HCT116 (cell line): ENCODE measurements at regions not wholly inside any gene's neighbourhood (a gene's known extent, or its start where the extent isn't known, plus 50 kb on each side); places are given as distances from the start of the nearest gene placed in this dataset.

Source experiments
- ATAC-seq: fragments of 200-7000 bp; cut with Tn5 transposase; 2 replicates; pipeline ENCODE4 v1.9.1; 2020; ENCODE audit warnings: mild to moderate bottlenecking, moderate library complexity
- BruUV-seq: library from RNA; stranded (reverse); fragments of 400-500 nt; replicated peaks from 2 replicates; lab custom pipeline; 2021; lab: Mats Ljungman, UMichigan
- CTCF ChIA-PET: fragments of 300-600 bp; sonication (Branson Sonifier 250); formaldehyde crosslinking; loops from one replicate; lab custom pipeline; 2021; ENCODE audit warnings: antibody characterized with exemption; lab: Charles Lee
- POLR2A ChIA-PET: fragments of 300-600, 350-600 bp; sonication (Branson Sonifier 250); formaldehyde crosslinking; loops from one replicate; lab custom pipeline; 2021; ENCODE audit warnings: antibody characterized with exemption; lab: Charles Lee
- RAD21 ChIA-PET, 2 experiments: fragments of 300-600 bp; sonication (Branson Sonifier 250); formaldehyde crosslinking; loops; one replicate each; lab custom pipeline; 2023; ENCODE audit warnings: low total read pairs in 2 of 2; ENCODE audit not compliant: uncharacterized antibody in 2 of 2, unreplicated experiment in 2 of 2, low non-redundant PET in 1 of 2; lab: Charles Lee
- DNase-seq: peaks from one replicate; pipeline ENCODE4 v3.0.0-alpha.2; 2010; ENCODE audit warnings: low read depth, low spot score
- H2AFZ ChIP-seq: fragments of 200-600 bp; shearing (Covaris generic), sonication (generic); 2 replicates; pipeline ENCODE4 v1.6.1; 2017; ENCODE audit warnings: low read depth, mixed run types, mixed read lengths, antibody characterized with exemption, low read length; ENCODE audit not compliant: poor library complexity, severe bottlenecking
- H3K27ac ChIP-seq: 2 replicates; pipeline ENCODE4 v1.5.1; 2012; ENCODE audit warnings: low read depth, low read length
- H3K27me3 ChIP-seq: fragments of 200-600 bp; sonication (generic); 2 replicates; pipeline ENCODE4 v1.6.1; 2016; ENCODE audit warnings: mixed run types, low read length, mixed read lengths; ENCODE audit not compliant: insufficient read depth
- H3K36me3 ChIP-seq, 2 experiments: fragments of 200-500 bp in 1 of 2; fragments of 200-600 bp in 1 of 2; sonication (Bioruptor generic) in 1 of 2; sonication (generic) in 1 of 2; 2 replicates each; pipeline versions ENCODE4 v1.5.1 to v1.6.1; 2014 to 2016; ENCODE audit warnings: low read length in 2 of 2, inconsistent platforms in 1 of 2, mixed read lengths in 1 of 2, mixed run types in 1 of 2; ENCODE audit not compliant: insufficient read depth in 2 of 2, control insufficient read depth in 1 of 2
- H3K4me1 ChIP-seq, 2 experiments: fragments of 200-600 bp in 1 of 2; sonication (generic) in 1 of 2; 2 replicates each; pipeline versions ENCODE4 v1.5.1 to v1.6.1; 2012 to 2017; ENCODE audit warnings: low read length in 2 of 2, inconsistent platforms in 1 of 2, mild to moderate bottlenecking in 1 of 2, mixed read lengths in 1 of 2, mixed run types in 1 of 2, moderate library complexity in 1 of 2; ENCODE audit not compliant: insufficient read depth in 2 of 2, control insufficient read depth in 1 of 2
- H3K4me2 ChIP-seq: fragments of 200-600 bp; sonication (generic); 2 replicates; pipeline ENCODE4 v1.6.1; 2017; ENCODE audit warnings: mixed run types, low read length, mixed read lengths
- H3K4me3 ChIP-seq, 2 experiments: fragments of 200-600 bp in 1 of 2; sonication (generic) in 1 of 2; replicated peaks in 1 of 2; 2 replicates each; pipeline ENCODE4 v1.5.1; 2011 to 2016; ENCODE audit warnings: low read length in 2 of 2, control low read depth in 1 of 2, low read depth in 1 of 2, mild to moderate bottlenecking in 1 of 2, mixed read lengths in 1 of 2, mixed run types in 1 of 2
- H3K79me2 ChIP-seq: fragments of 200-600 bp; sonication (generic); 2 replicates; pipeline ENCODE4 v1.6.1; 2017; ENCODE audit warnings: mild to moderate bottlenecking, mixed run types, low read length, moderate library complexity, mixed read lengths; ENCODE audit not compliant: insufficient read depth
- H3K9ac ChIP-seq: fragments of 200-600 bp; sonication (generic); 2 replicates; pipeline ENCODE4 v1.6.1; 2016; ENCODE audit warnings: low read length, mixed read lengths
- H3K9me2 ChIP-seq: fragments of 200-600 bp; sonication (generic), shearing (Covaris generic); 2 replicates; pipeline ENCODE4 v1.6.1; 2017; ENCODE audit warnings: mixed run types, mild to moderate bottlenecking, moderate library complexity; ENCODE audit not compliant: insufficient read depth
- H3K9me3 ChIP-seq, 2 experiments: fragments of 200-500 bp in 1 of 2; fragments of 200-600 bp in 1 of 2; sonication (Bioruptor generic) in 1 of 2; sonication (generic) in 1 of 2; 2 replicates each; pipeline ENCODE4 v1.6.1; 2014 to 2017; ENCODE audit warnings: low read length in 2 of 2, mixed read lengths in 2 of 2, inconsistent platforms in 1 of 2, low read depth in 1 of 2, mild to moderate bottlenecking in 1 of 2, mixed run types in 1 of 2, moderate library complexity in 1 of 2; ENCODE audit not compliant: control insufficient read depth in 1 of 2, insufficient read depth in 1 of 2
- H4K20me1 ChIP-seq: fragments of 200-600 bp; sonication (generic), shearing (Covaris generic); 2 replicates; pipeline ENCODE4 v1.6.1; 2017; ENCODE audit warnings: mixed run types, mild to moderate bottlenecking, moderate library complexity; ENCODE audit not compliant: insufficient read depth
- CBX3 ChIP-seq: IDR thresholded peaks from 2 replicates; pipeline ENCODE4 v1.6.1; 2012; ENCODE audit warnings: low read depth
- EGR1 ChIP-seq: IDR thresholded peaks from 2 replicates; pipeline ENCODE4 v1.6.1; 2012; ENCODE audit warnings: low read depth
- EZH2 ChIP-seq: fragments of 200-600 bp; sonication (generic); IDR thresholded peaks from 2 replicates; pipeline ENCODE4 v1.6.1; 2017; ENCODE audit warnings: antibody characterized with exemption, mixed run types
- EZH2phosphoT487 ChIP-seq: fragments of 200-600 bp; IDR thresholded peaks from 2 replicates; pipeline ENCODE4 v1.6.1; 2018; ENCODE audit warnings: antibody characterized with exemption, borderline replicate concordance
- FOSL1 ChIP-seq: IDR thresholded peaks from 2 replicates; pipeline ENCODE4 v1.6.1; 2012; ENCODE audit warnings: low read depth
- JUND ChIP-seq: IDR thresholded peaks from 2 replicates; pipeline ENCODE4 v1.6.1; 2012
- SIN3A ChIP-seq: IDR thresholded peaks from 2 replicates; pipeline ENCODE4 v1.6.1; 2012; ENCODE audit warnings: low read depth
- SP1 ChIP-seq: IDR thresholded peaks from 2 replicates; pipeline ENCODE4 v1.6.1; 2012; ENCODE audit warnings: low read depth
- YY1 ChIP-seq: IDR thresholded peaks from 2 replicates; pipeline ENCODE4 v1.6.1; 2011; ENCODE audit warnings: low read length, low read depth, moderate library complexity, mild to moderate bottlenecking; ENCODE audit not compliant: insufficient replicate concordance; ENCODE audit errors: extremely low read depth
- ZBTB33 ChIP-seq: IDR thresholded peaks from 2 replicates; pipeline ENCODE4 v1.6.1; 2011; ENCODE audit warnings: mild to moderate bottlenecking, low read length, moderate library complexity; ENCODE audit not compliant: insufficient replicate concordance; ENCODE audit errors: extremely low read depth
- ZNF274 ChIP-seq: fragments of 200-500 bp; sonication (Bioruptor generic); IDR thresholded peaks from 2 replicates; pipeline ENCODE4 v1.6.1; 2014; ENCODE audit warnings: mild to moderate bottlenecking, low read depth, low read length, inconsistent platforms
- intact Hi-C: fragments of 100-400 bp; cut with micrococcal nuclease; formaldehyde crosslinking; loops from 2 replicates; pipeline ENCODE4 v1.10.0; 2022
- TF ChIP-seq, protein P1 (sequence below): IDR thresholded peaks from 2 replicates; pipeline ENCODE4 v1.6.1; 2012; ENCODE audit warnings: low read depth
- TF ChIP-seq, protein P2 (sequence below): IDR thresholded peaks from 2 replicates; pipeline ENCODE4 v1.6.1; 2012
- TF ChIP-seq, protein P3 (sequence below): IDR thresholded peaks from 2 replicates; pipeline ENCODE4 v1.6.1; 2012

DNA sequence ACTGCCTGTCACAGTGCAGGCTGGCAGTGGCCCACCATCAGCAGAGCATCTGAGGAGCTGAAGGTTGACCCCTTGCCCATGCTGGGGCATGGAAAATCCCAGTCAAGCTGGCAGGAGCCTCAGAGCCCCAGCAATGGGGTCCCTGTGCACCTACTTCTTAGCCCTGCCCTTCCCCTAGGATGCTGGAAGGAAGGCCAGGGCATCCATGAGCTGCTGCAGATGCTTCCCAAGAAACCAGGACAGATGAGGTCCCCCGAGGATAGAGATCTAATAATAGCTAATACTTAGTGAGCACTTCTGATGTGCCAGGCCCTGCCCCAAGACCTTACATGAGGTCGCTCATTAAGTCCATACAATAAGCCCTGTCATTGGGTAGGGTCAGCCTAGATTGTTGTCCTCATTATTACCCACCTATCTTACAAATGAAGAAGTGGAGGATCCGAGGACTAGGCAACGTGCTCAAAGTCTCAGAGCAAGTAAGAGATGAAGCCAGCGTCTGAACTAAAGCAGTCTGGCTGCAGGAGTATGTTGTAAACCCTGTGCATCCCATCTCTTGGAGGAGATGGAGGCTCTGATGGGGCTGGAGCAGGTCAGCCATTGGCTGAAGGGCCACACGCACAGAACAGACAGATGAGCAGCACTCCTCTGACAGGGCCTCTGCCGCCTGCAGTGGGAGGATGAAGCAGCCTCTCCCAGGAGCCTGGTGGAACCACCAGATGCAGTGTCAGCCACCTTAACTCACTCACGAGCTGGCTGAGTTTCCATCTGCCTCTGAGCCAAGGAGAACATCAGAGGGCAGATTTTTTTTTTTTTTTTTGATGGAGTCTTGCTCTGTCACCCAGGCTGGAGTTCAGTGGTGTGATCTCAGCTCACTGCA lies 175.4 kb downstream of the WSCD1 start:
- no TSS peak for BruUV-seq
- peaks cover 69% of the 10 kb centered on the region for H3K27me3 ChIP-seq
- H4K20me1 ChIP-seq = no peaks in the 10 kb centered on the region
- H3K4me2 ChIP-seq = no peak overlapping the region
- no peaks in the 10 kb centered on the region for H3K36me3 ChIP-seq
- no peak overlapping the region for H3K9ac ChIP-seq
- H3K9me2 ChIP-seq = no peaks in the 10 kb centered on the region
- no peaks in the 10 kb centered on the region for H3K4me1 ChIP-seq
- H3K4me3 ChIP-seq = no peak overlapping the region
- ChIA-PET CTCF (no interaction called here), RAD21 (no interaction called here), POLR2A (no interaction called here)
- intact Hi-C loops = no loop called here
- no peak overlapping the region for H2AFZ ChIP-seq
- ATAC-seq = no peak
- H3K79me2 ChIP-seq = no peaks in the 10 kb centered on the region
- H3K27ac ChIP-seq = no peak overlapping the region
- TF ChIP-seq YY1 (no peak), EZH2 (no peak), SIN3A (no peak)
- no peak for DNase-seq
- no peaks in the 10 kb centered on the region for H3K9me3 ChIP-seq

DNA sequence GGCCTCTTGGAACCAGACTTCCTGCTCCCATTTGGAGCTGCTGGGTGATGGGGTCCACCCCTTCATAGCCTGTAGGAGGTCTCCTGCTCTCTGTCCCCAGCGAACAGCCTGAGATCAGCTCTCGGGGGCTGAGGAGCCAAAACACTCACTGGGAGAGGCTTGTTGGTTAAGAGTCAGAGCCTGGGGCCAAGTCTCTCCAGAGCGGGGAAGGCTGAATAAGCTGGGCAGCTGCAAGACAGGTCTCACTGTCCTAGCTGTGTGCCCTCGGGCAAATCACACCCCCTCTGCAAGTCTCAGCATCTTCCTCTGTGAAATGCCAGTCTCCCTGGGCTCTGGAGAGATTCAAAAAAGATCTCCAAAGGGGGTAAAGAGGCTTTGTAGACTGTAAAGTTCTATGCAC lies 174.6 kb downstream of the WSCD1 start:
- Histone ChIP-seq H3K27me3 (peaks cover 70% of the 10 kb centered on the region), H4K20me1 (no peaks in the 10 kb centered on the region), H3K9me3 (no peaks in the 10 kb centered on the region), H3K79me2 (no peaks in the 10 kb centered on the region), H3K27ac (no peak overlapping the region), H3K4me3 (no peak overlapping the region), H2AFZ (no peak overlapping the region), H3K36me3 (no peaks in the 10 kb centered on the region), H3K4me2 (no peak overlapping the region), H3K4me1 (no peaks in the 10 kb centered on the region), H3K9me2 (no peaks in the 10 kb centered on the region), H3K9ac (no peak overlapping the region)
- ChIA-PET POLR2A (no interaction called here), RAD21 (no interaction called here), CTCF (no interaction called here)
- intact Hi-C loops = no loop called here
- TF ChIP-seq, protein P1, sequence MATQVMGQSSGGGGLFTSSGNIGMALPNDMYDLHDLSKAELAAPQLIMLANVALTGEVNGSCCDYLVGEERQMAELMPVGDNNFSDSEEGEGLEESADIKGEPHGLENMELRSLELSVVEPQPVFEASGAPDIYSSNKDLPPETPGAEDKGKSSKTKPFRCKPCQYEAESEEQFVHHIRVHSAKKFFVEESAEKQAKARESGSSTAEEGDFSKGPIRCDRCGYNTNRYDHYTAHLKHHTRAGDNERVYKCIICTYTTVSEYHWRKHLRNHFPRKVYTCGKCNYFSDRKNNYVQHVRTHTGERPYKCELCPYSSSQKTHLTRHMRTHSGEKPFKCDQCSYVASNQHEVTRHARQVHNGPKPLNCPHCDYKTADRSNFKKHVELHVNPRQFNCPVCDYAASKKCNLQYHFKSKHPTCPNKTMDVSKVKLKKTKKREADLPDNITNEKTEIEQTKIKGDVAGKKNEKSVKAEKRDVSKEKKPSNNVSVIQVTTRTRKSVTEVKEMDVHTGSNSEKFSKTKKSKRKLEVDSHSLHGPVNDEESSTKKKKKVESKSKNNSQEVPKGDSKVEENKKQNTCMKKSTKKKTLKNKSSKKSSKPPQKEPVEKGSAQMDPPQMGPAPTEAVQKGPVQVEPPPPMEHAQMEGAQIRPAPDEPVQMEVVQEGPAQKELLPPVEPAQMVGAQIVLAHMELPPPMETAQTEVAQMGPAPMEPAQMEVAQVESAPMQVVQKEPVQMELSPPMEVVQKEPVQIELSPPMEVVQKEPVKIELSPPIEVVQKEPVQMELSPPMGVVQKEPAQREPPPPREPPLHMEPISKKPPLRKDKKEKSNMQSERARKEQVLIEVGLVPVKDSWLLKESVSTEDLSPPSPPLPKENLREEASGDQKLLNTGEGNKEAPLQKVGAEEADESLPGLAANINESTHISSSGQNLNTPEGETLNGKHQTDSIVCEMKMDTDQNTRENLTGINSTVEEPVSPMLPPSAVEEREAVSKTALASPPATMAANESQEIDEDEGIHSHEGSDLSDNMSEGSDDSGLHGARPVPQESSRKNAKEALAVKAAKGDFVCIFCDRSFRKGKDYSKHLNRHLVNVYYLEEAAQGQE = no peak
- TF ChIP-seq, protein P2, sequence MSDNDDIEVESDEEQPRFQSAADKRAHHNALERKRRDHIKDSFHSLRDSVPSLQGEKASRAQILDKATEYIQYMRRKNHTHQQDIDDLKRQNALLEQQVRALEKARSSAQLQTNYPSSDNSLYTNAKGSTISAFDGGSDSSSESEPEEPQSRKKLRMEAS = no peak
- no peak for TF ChIP-seq JUND
- no peak for TF ChIP-seq EZH2
- TF ChIP-seq EZH2phosphoT487 = no peak
- no peak for TF ChIP-seq ZBTB33
- no peak for TF ChIP-seq ZNF274
- TF ChIP-seq CBX3 = no peak
- TF ChIP-seq FOSL1 = no peak
- TF ChIP-seq, protein P3, sequence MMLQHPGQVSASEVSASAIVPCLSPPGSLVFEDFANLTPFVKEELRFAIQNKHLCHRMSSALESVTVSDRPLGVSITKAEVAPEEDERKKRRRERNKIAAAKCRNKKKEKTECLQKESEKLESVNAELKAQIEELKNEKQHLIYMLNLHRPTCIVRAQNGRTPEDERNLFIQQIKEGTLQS = no peak
- TF ChIP-seq EGR1 = no peak
- no peak for TF ChIP-seq SP1
- no TSS peak for BruUV-seq
- DNase-seq = no peak
- ATAC-seq = no peak
